Loucy (cell line): ENCODE measurements at regions not wholly inside any gene's neighbourhood (a gene's known extent, or its start where the extent isn't known, plus 50 kb on each side); places are given as distances from the start of the nearest gene placed in this dataset.
"Not testable (repeated sequence)": the region's sequence is repeated elsewhere in the genome, so short reads cannot be mapped to it uniquely, and the experiment has no call there.

Experiments
- H2AFZ ChIP-seq: fragments of 200-600 bp; sonication (generic); 2 replicates; pipeline ENCODE4 v1.6.0; 2016; ENCODE audit warnings: antibody characterized with exemption, mild to moderate bottlenecking, low read length, moderate library complexity
- H3F3A ChIP-seq: fragments of 200-600 bp; 2 replicates; pipeline ENCODE4 v1.6.0; 2016; ENCODE audit warnings: antibody characterized with exemption, low read depth, mild to moderate bottlenecking
- H3K27me3 ChIP-seq: fragments of 200-600 bp; sonication (generic); 2 replicates; pipeline ENCODE4 v1.6.1; 2014; ENCODE audit warnings: low read length, mild to moderate bottlenecking; ENCODE audit not compliant: insufficient read depth, poor library complexity, severe bottlenecking
- H3K36me3 ChIP-seq: fragments of 200-600 bp; sonication (generic); 2 replicates; pipeline ENCODE4 v1.6.1; 2016; ENCODE audit warnings: low read length; ENCODE audit not compliant: insufficient read depth
- H3K4me1 ChIP-seq: fragments of 200-600 bp; sonication (generic); 2 replicates; pipeline ENCODE4 v1.5.1; 2014; ENCODE audit warnings: low read length, mild to moderate bottlenecking; ENCODE audit not compliant: insufficient read depth, poor library complexity, severe bottlenecking
- H3K4me2 ChIP-seq: fragments of 200-600 bp; sonication (generic); 2 replicates; pipeline ENCODE4 v1.6.0; 2014; ENCODE audit warnings: antibody characterized with exemption, low read length, low read depth, mild to moderate bottlenecking; ENCODE audit not compliant: poor library complexity, severe bottlenecking
- H3K4me3 ChIP-seq: fragments of 200-600 bp; sonication (generic); 2 replicates; pipeline ENCODE4 v1.5.1; 2014; ENCODE audit warnings: low read length, mild to moderate bottlenecking, mixed read lengths; ENCODE audit not compliant: poor library complexity, severe bottlenecking
- H3K79me2 ChIP-seq: fragments of 200-600 bp; sonication (generic); 2 replicates; pipeline ENCODE4 v1.6.1; 2014; ENCODE audit warnings: low read length; ENCODE audit not compliant: insufficient read depth
- H3K9ac ChIP-seq: fragments of 200-600 bp; sonication (generic); 2 replicates; pipeline ENCODE4 v1.6.0; 2014; ENCODE audit warnings: mild to moderate bottlenecking, low read depth, low read length, moderate library complexity; ENCODE audit not compliant: poor library complexity, severe bottlenecking
- H3K9me2 ChIP-seq: fragments of 200-600 bp; sonication (generic); replicated peaks from 2 replicates; pipeline ENCODE4 v1.6.1; 2016; ENCODE audit warnings: low read depth, low read length, mixed read lengths
- H3K9me3 ChIP-seq: fragments of 200-600 bp; sonication (generic); 2 replicates; pipeline ENCODE4 v1.6.1; 2014; ENCODE audit warnings: mild to moderate bottlenecking, antibody characterized with exemption, low read length, low read depth; ENCODE audit not compliant: insufficient read depth
- H4K20me1 ChIP-seq: fragments of 200-600 bp; sonication (generic); 2 replicates; pipeline ENCODE4 v1.6.0; 2014; ENCODE audit warnings: antibody characterized with exemption, low read length, mild to moderate bottlenecking; ENCODE audit not compliant: insufficient read depth, poor library complexity, severe bottlenecking
- CTCF ChIP-seq: fragments of 200-600 bp; sonication (generic); conservative IDR thresholded peaks from 2 replicates; pipeline ENCODE4 v1.5.1; 2014; ENCODE audit warnings: mild to moderate bottlenecking, antibody characterized with exemption, low read length
- EZH2phosphoT487 ChIP-seq: fragments of 200-600 bp; IDR thresholded peaks from 2 replicates; pipeline ENCODE4 v1.6.1; 2018; ENCODE audit warnings: antibody characterized with exemption, mild to moderate bottlenecking, moderate library complexity, borderline replicate concordance

DNA sequence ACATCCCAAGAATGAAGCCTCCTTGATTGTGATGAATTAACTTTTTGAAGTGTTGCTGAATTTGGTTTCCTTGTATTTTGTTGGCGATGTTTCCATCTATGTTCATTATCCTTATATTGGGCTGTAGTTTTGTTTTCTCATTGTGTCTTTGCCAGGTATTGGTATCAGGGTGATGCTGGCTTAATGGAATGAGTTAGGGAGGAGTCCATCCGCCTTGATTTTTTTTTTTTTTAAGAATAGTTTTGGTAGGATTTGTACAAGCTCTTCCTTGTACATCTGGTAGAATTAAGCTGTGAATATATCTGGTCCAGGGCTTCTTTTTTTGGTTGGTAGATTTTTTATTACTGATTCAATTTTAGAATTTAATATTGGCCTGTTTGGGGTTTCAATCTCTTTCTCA is 166.1 kb upstream of the WDFY3 start:
- no peak overlapping the region for H3K4me3 ChIP-seq
- H3F3A ChIP-seq: no peaks in the 10 kb centered on the region
- no peak overlapping the region for H2AFZ ChIP-seq
- no peak for TF ChIP-seq CTCF
- no peak for TF ChIP-seq EZH2phosphoT487
- no peak overlapping the region for H3K9ac ChIP-seq
- H3K4me1 ChIP-seq: no peaks in the 10 kb centered on the region
- H3K4me2 ChIP-seq: no peak overlapping the region
- H3K27me3 ChIP-seq: no peaks in the 10 kb centered on the region
- H4K20me1 ChIP-seq: no peaks in the 10 kb centered on the region
- no peaks in the 10 kb centered on the region for H3K9me2 ChIP-seq
- H3K79me2 ChIP-seq: no peaks in the 10 kb centered on the region
- H3K9me3 ChIP-seq: no peaks in the 10 kb centered on the region
- H3K36me3 ChIP-seq: no peaks in the 10 kb centered on the region

DNA sequence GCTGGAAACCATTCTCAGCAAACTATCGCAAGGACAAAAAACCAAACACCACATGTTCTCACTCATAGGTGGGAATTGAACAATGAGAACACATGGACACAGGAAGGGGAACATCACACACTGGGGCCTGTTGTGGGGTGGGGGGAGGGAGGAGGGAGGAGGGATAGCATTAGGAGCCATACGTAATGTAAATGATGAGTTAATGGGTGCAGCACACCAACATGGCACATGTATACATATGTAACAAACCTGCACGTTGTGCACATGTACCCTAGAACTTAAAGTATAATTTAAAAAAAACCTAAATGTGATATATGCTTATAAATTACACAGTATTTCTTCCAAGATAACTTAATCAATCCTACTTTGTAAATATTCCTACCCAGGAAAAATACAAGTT is 173.3 kb upstream of the WDFY3 start:
- not testable (repeated sequence) for H3F3A ChIP-seq, H3K36me3 ChIP-seq, H4K20me1 ChIP-seq, H3K9ac ChIP-seq, H3K4me3 ChIP-seq, H3K4me1 ChIP-seq, H3K79me2 ChIP-seq, H3K9me2 ChIP-seq, H3K27me3 ChIP-seq, H3K9me3 ChIP-seq, H2AFZ ChIP-seq, H3K4me2 ChIP-seq

DNA sequence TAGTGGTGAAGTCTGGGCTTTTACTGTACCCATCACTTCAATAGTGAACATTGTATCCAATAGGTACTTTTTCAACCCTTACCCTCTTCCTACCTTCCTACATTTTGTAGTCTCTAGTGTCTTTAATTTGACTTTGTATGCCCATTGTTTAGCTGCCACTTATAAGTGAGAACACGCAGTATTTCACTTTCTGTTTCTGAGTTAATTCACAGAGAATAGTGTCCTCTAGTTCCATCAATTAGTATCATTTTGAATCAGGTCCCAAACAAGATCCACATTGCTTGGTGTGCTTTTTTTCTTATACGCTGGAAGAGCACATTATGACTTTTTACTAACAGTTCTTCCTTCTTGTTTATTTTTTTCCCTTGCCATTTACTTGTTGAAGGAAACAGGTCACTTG is 176.0 kb upstream of the WDFY3 start:
- H3K36me3 ChIP-seq: no peaks in the 10 kb centered on the region
- H3K4me3 ChIP-seq: no peak overlapping the region
- H3K9ac ChIP-seq: no peak overlapping the region
- no peaks in the 10 kb centered on the region for H3K79me2 ChIP-seq
- H3K9me3 ChIP-seq: no peaks in the 10 kb centered on the region
- no peaks in the 10 kb centered on the region for H3F3A ChIP-seq
- no peaks in the 10 kb centered on the region for H3K27me3 ChIP-seq
- H4K20me1 ChIP-seq: no peaks in the 10 kb centered on the region
- no peak for TF ChIP-seq CTCF
- no peak for TF ChIP-seq EZH2phosphoT487
- H2AFZ ChIP-seq: no peak overlapping the region
- no peak overlapping the region for H3K4me2 ChIP-seq
- H3K9me2 ChIP-seq: no peaks in the 10 kb centered on the region
- no peaks in the 10 kb centered on the region for H3K4me1 ChIP-seq

DNA sequence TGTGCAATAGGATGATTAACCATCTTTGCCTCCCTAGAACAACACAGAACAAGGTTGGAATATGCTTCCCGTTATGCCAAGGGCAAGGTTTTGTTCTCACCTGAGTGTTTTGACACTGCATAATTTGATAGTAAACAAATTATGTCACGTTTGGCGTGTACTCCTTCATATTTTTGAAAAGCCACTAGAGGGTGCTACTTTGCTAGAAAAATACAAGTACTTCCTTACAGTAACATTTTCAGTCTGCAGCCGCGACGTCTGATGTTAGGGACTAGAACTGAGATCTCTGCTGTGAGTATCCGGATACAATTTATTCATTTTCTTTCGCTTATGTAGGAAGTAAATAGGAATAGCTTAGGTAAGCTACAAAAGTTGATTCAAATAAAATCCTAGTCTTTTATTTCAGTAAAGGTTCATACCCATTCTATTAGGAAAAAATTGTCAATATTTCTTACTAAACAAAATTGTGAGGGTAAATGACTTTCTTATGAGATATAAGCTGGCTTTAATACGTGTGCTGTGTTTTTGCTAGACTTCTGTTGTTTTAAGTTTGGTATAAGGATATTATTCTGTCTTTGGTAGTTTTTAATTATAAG is 181.1 kb upstream of the WDFY3 start:
- H3K4me2 ChIP-seq: peak overlapping the region; percentile 41
- H3F3A ChIP-seq: no peaks in the 10 kb centered on the region
- H3K4me3 ChIP-seq: peak overlapping the region; percentile 39
- no peak overlapping the region for H3K9ac ChIP-seq
- peak; percentile 80 for TF ChIP-seq CTCF
- no peak for TF ChIP-seq EZH2phosphoT487
- H2AFZ ChIP-seq: peak overlapping the region; percentile 78
- H3K9me2 ChIP-seq: no peaks in the 10 kb centered on the region
- no peaks in the 10 kb centered on the region for H3K79me2 ChIP-seq
- H3K9me3 ChIP-seq: no peaks in the 10 kb centered on the region
- H3K36me3 ChIP-seq: no peaks in the 10 kb centered on the region
- H3K4me1 ChIP-seq: no peaks in the 10 kb centered on the region
- H4K20me1 ChIP-seq: no peaks in the 10 kb centered on the region
- H3K27me3 ChIP-seq: no peaks in the 10 kb centered on the region
